ENCODE measurements at regions not wholly inside any gene's neighbourhood (a gene's known extent, or its start where the extent isn't known, plus 50 kb on each side); places are given as distances from the start of the nearest gene placed in this dataset.

GRCh38 chr2:16013359-16013911, 73.1 kb downstream of the MYCN start:
- no peak for TF ChIP-seq CTCF (IDR thresholded peaks at IDR 0.05)
- no peak for TF ChIP-seq POLR2A (IDR thresholded peaks at IDR 0.05)
